GM21717 (cell line): ENCODE measurements at regions not wholly inside any gene's neighbourhood (a gene's known extent, or its start where the extent isn't known, plus 50 kb on each side); places are given as distances from the start of the nearest gene placed in this dataset.

ENCODE experiments used
- ATAC-seq: cut with Tn5 transposase; IDR thresholded peaks from one replicate; pipeline ENCODE4 v1.9.1; 2021; ENCODE audit warnings: mild to moderate bottlenecking, moderate library complexity; ENCODE audit not compliant: unreplicated experiment

DNA sequence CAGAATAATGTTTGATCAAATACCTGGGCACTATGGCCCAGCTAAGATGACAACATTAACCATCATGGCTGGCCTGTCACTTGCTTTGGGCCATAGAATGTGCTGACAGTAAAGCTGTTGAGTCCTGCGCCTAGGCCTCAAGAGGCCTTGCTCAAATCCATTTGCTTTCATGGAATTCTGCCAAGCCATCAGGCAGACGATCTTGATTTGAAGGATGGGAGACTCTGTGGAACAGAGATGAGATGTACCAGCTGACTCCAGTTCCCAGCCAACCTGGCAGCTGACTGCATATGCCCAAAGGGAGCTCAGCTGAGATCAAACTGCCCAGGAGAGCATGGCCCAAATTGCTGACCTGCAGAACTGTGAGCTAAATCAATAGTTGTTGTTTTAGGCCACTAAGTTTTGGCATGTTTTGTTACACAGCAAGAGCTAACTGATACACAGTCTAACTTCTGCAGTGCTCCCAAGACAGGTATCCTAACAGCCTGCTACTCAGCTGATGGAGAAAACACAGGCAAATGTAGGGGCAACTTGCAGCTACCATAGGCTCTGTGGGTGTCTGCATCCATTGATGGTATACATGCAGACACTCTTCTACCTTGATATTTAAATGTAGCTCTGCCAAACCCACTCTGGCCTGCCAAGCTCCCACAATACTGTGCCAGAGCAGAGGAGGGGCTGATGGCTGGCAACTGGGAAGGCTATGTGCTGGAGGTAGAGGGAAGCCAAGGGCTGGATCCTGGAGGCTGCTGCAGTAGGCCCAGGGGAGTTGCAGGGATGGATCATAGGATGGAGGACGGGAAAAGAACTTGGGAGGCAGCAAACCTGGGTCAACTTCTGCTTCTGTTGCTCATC lies 55.2 kb upstream of the RNF24 start:
- no peak for ATAC-seq

DNA sequence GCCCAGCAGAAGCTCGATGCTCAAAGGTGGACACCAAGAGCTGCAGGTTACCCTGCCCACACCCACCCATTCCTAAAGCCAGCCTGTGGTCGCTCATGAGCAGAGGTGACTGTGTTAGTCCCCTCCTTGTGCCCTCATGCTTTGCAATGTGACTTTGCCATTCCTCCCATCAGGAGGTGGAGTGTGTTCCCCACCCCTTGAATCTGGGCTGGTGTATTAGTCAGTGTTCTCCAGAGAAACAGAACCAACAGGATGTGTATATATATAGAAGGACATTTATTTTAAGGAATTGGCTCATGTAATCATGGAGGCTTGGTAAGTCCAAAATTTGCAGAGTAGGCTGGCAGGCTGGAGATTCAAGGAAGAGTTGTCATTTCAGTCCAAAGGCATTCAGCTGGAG lies 54.4 kb upstream of the RNF24 start:
- ATAC-seq = no peak

DNA sequence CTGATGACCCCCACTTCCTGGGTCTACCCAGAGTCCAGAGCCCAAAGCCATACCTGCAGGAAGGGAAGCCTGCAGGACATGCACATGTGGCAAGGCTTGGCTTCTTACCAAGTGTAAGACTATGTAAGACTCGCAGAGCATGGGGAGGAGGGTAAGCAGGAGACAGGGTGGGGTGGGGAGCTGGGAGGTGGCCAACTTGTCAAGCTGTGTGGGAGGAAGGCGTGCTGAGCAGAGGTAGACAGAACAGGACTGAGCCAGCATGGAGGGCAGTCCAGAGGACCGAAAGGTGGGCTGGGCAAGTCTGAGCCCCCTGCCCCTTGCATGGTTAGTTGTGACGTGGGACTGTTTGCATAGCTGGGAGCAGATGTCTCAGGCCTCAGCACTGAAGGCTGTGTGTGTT lies 53.4 kb upstream of the RNF24 start:
- ATAC-seq = no peak

DNA sequence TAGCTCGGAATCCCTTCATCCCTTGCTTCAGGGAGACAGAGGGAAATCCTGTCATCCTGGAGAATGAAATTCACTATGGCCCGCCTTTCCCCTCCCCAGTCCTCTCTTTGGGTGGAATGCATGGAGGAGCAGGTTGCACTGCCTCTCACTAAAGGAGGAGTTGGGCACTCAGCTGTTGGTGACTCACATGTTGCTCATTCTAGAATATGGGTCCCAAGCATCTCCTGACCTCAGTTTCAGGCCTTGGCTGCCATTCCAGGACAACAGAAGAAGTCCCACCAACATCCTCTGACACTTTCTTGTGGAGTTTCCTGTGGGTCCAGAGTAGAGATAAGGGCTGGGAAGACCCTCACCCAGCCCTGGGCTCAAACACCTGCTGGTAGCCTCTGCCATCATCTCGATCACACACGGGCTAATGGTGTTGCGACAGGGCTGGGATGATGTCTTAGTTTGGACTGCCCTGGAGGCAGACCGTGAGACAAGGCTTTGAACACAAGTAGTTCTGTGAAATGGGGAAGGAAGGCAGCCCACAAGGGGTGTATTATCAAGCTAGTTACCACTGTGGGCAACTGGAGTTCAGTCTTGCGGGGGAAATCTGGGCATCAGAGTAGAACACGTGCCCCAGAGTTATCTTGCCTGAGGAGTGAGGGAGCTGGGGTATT lies 52.4 kb upstream of the RNF24 start:
- no peak for ATAC-seq

DNA sequence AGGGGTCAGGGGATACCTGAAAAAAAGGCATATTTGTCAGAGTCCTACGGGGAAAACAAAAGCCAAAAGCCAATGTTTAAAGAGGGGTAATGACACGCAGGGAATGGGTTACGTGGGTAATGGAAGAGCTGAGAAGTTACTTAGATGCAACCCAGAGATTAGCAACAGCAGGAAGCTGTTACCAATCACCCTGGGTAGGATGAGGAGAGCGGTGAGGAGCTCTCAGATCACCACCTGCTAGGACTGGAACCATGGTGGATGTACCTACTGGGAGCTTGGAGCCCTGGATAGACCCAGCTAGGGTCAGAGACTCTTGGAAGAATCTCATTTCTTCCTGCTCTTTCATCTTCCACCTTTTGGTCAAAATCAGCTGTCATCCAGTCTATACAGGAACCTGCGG lies 51.2 kb upstream of the RNF24 start:
- ATAC-seq = no peak

DNA sequence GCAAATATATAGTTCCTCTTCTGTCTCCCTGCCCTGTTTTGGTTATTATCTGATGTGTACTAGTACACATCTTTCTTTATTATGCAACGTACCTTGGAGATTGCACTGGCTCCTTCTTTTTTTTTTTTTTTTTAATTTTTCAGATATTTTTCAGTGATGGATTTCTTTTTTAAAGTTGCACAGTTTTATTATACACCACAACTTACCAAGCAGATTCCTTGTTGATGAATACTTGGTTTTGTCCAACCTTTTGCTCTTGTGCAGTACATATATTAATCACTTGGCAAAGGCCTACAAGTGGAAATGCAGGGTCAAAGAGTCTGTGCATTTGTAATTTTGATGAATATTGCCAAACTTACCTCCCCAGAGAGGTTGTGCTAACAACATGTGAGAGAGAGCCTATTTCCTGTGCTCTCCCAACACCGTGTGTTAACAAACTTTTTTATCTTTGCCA lies 50.1 kb upstream of the RNF24 start:
- no peak for ATAC-seq
